GM23338 (cell line): ENCODE measurements at regions not wholly inside any gene's neighbourhood (a gene's known extent, or its start where the extent isn't known, plus 50 kb on each side); places are given as distances from the start of the nearest gene placed in this dataset.
"Not testable (repeated sequence)": the region's sequence is repeated elsewhere in the genome, so short reads cannot be mapped to it uniquely, and the experiment has no call there.

Experiments
- ATAC-seq: fragments of 200-7000 bp; cut with Tn5 transposase; 3 replicates; pipeline ENCODE4 v1.9.1; 2020
- DNase-seq: peaks from one replicate; pipeline ENCODE4 v3.0.0-alpha.2; 2015; ENCODE audit warnings: low spot score
- H2AFZ ChIP-seq: fragments of 200-600 bp; sonication (generic); 2 replicates; pipeline ENCODE4 v1.8.0; 2016; ENCODE audit warnings: antibody characterized with exemption, mild to moderate bottlenecking, moderate library complexity
- H3F3A ChIP-seq: fragments of 200-600 bp; sonication (generic); replicated peaks from 2 replicates; pipeline ENCODE4 v1.8.0; 2017; ENCODE audit warnings: antibody characterized with exemption, mixed run types, low read depth
- H3K27ac ChIP-seq: fragments of 200-600 bp; sonication (generic); 2 replicates; pipeline ENCODE4 v1.6.1; 2016; ENCODE audit warnings: low read depth
- H3K27me3 ChIP-seq: fragments of 200-600 bp; sonication (generic); 2 replicates; pipeline ENCODE4 v1.8.0; 2016; ENCODE audit warnings: mild to moderate bottlenecking, mixed run types, moderate library complexity; ENCODE audit not compliant: insufficient read depth
- H3K36me3 ChIP-seq: fragments of 200-600 bp; sonication (generic); 2 replicates; pipeline ENCODE4 v1.8.0; 2016; ENCODE audit warnings: mild to moderate bottlenecking; ENCODE audit not compliant: insufficient read depth
- H3K4me1 ChIP-seq: fragments of 200-600 bp; sonication (generic); 2 replicates; pipeline ENCODE4 v1.8.0; 2016; ENCODE audit warnings: mild to moderate bottlenecking, moderate library complexity; ENCODE audit not compliant: insufficient read depth
- H3K4me2 ChIP-seq: fragments of 200-600 bp; sonication (generic); 2 replicates; pipeline ENCODE4 v1.7.1; 2017; ENCODE audit warnings: mixed run types
- H3K4me3 ChIP-seq: fragments of 200-600 bp; sonication (generic); 2 replicates; pipeline ENCODE4 v1.6.1; 2016; ENCODE audit warnings: mixed run types
- H3K79me2 ChIP-seq: fragments of 200-600 bp; sonication (generic); replicated peaks from 2 replicates; pipeline ENCODE4 v1.8.0; 2017; ENCODE audit warnings: mild to moderate bottlenecking; ENCODE audit not compliant: insufficient read depth
- H3K9me2 ChIP-seq: fragments of 200-600 bp; sonication (generic); 2 replicates; pipeline ENCODE4 v1.8.0; 2017; ENCODE audit not compliant: insufficient read depth
- H4K20me1 ChIP-seq: fragments of 200-600 bp; sonication (generic); replicated peaks from 2 replicates; pipeline ENCODE4 v1.8.0; 2017; ENCODE audit warnings: mild to moderate bottlenecking; ENCODE audit not compliant: insufficient read depth
- H3K27ac Mint-ChIP-seq: 2 replicates; pipeline ENCODE4 v1.8.0; 2020; ENCODE audit warnings: inconsistent platforms, mild to moderate bottlenecking, moderate library complexity, mixed read lengths
- H3K27me3 Mint-ChIP-seq: 3 replicates; pipeline ENCODE4 v1.8.0; 2022; ENCODE audit warnings: low read depth, mild to moderate bottlenecking, moderate library complexity, mixed read lengths, inconsistent platforms; ENCODE audit not compliant: insufficient read depth, poor library complexity
- H3K36me3 Mint-ChIP-seq: 3 replicates; pipeline ENCODE4 v1.8.0; 2021; ENCODE audit warnings: low read depth, mild to moderate bottlenecking, inconsistent platforms, moderate library complexity, mixed read lengths
- H3K4me1 Mint-ChIP-seq: 3 replicates; pipeline ENCODE4 v1.8.0; 2020; ENCODE audit warnings: mild to moderate bottlenecking, inconsistent platforms, mixed read lengths
- H3K4me3 Mint-ChIP-seq: 3 replicates; pipeline ENCODE4 v1.8.0; 2021; ENCODE audit warnings: moderate library complexity, mild to moderate bottlenecking, inconsistent platforms, mixed read lengths
- H3K9me3 Mint-ChIP-seq: 3 replicates; pipeline ENCODE4 v1.8.0; 2020; ENCODE audit warnings: moderate library complexity, mild to moderate bottlenecking, inconsistent platforms, mixed read lengths
- POLR2AphosphoS5 ChIP-seq: IDR thresholded peaks from 2 replicates; pipeline ENCODE4 v1.6.1; 2016; ENCODE audit warnings: antibody characterized with exemption, low read depth
- ZNF331 ChIP-seq: fragments of 250-450 bp; sonication (Bioruptor Pico); IDR thresholded peaks from 2 replicates; pipeline ENCODE4 v1.5.0; 2020; ENCODE audit warnings: low read depth, mild to moderate bottlenecking, moderate library complexity
- TF ChIP-seq, protein P1 (sequence below): IDR thresholded peaks from one replicate; pipeline ENCODE4 v1.6.1; 2018; ENCODE audit warnings: antibody characterized with exemption; ENCODE audit not compliant: unreplicated experiment
- TF ChIP-seq, protein P2 (sequence below): IDR thresholded peaks from 2 replicates; pipeline ENCODE4 v1.6.1; 2016; ENCODE audit warnings: antibody characterized with exemption
- TF ChIP-seq, protein P3 (sequence below): fragments of 250-450 bp; sonication (Bioruptor Pico); IDR thresholded peaks from 2 replicates; pipeline ENCODE4 v1.5.0; 2020; ENCODE audit warnings: mild to moderate bottlenecking, moderate library complexity

DNA sequence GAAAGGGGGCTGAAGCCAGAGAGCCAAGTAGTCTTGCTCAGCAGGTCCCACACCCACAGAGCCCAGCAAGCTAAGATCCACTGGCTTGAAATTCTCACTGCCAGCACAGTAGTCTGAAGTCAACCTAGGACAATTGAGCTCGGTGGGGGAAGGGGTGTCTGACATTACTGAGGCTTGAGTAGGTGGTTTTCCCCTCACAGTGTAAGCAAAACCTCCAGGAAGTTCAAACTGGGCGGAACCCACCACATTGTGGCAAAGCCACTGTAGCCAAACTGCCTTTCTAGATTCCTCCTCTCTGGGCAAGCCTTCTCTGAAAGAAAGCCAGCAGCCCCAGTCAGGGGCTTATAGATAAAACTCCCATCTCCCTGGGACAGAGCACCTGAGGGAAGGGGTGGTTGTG, 630.9 kb upstream of the ITGA1 start:
- not testable (repeated sequence) for H2AFZ ChIP-seq, H3F3A ChIP-seq, H3K4me1 Mint-ChIP-seq, DNase-seq, H3K4me3 Mint-ChIP-seq, H4K20me1 ChIP-seq, H3K4me1 ChIP-seq, H3K9me2 ChIP-seq, H3K36me3 ChIP-seq, ATAC-seq, H3K9me3 Mint-ChIP-seq, H3K4me3 ChIP-seq, H3K4me2 ChIP-seq, H3K79me2 ChIP-seq, H3K27ac Mint-ChIP-seq, H3K27ac ChIP-seq, H3K27me3 ChIP-seq, H3K36me3 Mint-ChIP-seq, H3K27me3 Mint-ChIP-seq

DNA sequence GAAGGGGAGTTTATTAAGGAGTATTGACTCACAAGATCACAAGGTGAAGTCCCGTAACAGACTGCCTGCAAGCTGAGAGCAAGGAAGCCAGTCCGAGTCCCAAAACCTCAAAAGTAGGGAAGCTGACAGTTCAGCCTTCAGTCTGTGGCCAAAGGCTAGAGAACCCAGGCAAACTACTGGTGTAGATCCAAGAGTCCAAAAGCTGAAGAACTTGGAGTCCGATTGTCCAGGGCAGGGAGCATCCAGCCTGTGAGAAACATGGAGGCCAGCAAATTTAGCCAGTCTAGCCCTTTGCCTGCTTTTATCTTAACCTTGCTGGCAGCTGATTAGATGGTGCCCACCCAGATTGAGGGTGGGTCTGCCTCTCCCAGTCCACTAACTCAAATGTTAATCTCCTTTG, 621.9 kb upstream of the ITGA1 start:
- peaks cover 11% of the 10 kb centered on the region; the same call in 2 of the 3 replicates for H3K9me3 Mint-ChIP-seq
- not testable (repeated sequence) for ATAC-seq, H3K4me3 Mint-ChIP-seq, H3K4me1 ChIP-seq, DNase-seq, H3K27me3 Mint-ChIP-seq, H3K9me2 ChIP-seq, H4K20me1 ChIP-seq, H3K4me1 Mint-ChIP-seq, H3K27me3 ChIP-seq, H3K36me3 Mint-ChIP-seq, H3F3A ChIP-seq, H3K27ac Mint-ChIP-seq, H3K27ac ChIP-seq, H2AFZ ChIP-seq, H3K79me2 ChIP-seq, H3K4me3 ChIP-seq, H3K4me2 ChIP-seq, H3K36me3 ChIP-seq

DNA sequence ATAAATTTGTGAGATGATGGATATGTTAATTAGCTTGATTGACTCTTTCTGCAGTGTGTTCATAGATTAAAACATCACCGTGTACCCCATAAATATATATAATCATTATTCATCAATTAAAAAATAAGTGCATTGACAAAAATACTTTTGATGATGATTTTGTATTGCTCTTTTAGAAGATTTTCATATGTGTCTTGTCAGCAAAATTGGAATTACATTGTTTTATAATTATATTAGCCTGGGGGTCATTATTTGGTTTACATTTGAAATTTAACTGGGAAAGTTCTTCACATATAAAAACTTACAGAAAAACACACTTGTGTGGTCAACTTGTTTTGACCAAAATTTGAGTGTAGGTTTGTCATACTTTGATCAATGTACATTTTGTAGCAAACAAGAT, 614.6 kb upstream of the ITGA1 start:
- H3K4me1 ChIP-seq: no peaks in the 10 kb centered on the region
- peaks cover 4% of the 10 kb centered on the region; the same call in 2 of the 3 replicates for H3K9me3 Mint-ChIP-seq
- no peak overlapping the region for H3K4me3 Mint-ChIP-seq
- no peak overlapping the region for H2AFZ ChIP-seq
- H3K36me3 Mint-ChIP-seq: no peaks in the 10 kb centered on the region
- H3K4me3 ChIP-seq: no peak overlapping the region
- H3K36me3 ChIP-seq: no peaks in the 10 kb centered on the region
- no peaks in the 10 kb centered on the region for H3K27me3 Mint-ChIP-seq
- DNase-seq: no peak
- no peak for ATAC-seq
- H3K4me1 Mint-ChIP-seq: no peaks in the 10 kb centered on the region
- no peaks in the 10 kb centered on the region for H4K20me1 ChIP-seq
- H3K27ac Mint-ChIP-seq: no peak overlapping the region
- H3K79me2 ChIP-seq: no peaks in the 10 kb centered on the region
- no peaks in the 10 kb centered on the region for H3F3A ChIP-seq
- H3K27ac ChIP-seq: no peak overlapping the region
- no peaks in the 10 kb centered on the region for H3K9me2 ChIP-seq
- no peaks in the 10 kb centered on the region for H3K27me3 ChIP-seq
- H3K4me2 ChIP-seq: no peak overlapping the region
- TF ChIP-seq ZNF331 (CRISPR knock-in tag) (no peak), POLR2AphosphoS5 (no peak)
- TF ChIP-seq, protein P1, sequence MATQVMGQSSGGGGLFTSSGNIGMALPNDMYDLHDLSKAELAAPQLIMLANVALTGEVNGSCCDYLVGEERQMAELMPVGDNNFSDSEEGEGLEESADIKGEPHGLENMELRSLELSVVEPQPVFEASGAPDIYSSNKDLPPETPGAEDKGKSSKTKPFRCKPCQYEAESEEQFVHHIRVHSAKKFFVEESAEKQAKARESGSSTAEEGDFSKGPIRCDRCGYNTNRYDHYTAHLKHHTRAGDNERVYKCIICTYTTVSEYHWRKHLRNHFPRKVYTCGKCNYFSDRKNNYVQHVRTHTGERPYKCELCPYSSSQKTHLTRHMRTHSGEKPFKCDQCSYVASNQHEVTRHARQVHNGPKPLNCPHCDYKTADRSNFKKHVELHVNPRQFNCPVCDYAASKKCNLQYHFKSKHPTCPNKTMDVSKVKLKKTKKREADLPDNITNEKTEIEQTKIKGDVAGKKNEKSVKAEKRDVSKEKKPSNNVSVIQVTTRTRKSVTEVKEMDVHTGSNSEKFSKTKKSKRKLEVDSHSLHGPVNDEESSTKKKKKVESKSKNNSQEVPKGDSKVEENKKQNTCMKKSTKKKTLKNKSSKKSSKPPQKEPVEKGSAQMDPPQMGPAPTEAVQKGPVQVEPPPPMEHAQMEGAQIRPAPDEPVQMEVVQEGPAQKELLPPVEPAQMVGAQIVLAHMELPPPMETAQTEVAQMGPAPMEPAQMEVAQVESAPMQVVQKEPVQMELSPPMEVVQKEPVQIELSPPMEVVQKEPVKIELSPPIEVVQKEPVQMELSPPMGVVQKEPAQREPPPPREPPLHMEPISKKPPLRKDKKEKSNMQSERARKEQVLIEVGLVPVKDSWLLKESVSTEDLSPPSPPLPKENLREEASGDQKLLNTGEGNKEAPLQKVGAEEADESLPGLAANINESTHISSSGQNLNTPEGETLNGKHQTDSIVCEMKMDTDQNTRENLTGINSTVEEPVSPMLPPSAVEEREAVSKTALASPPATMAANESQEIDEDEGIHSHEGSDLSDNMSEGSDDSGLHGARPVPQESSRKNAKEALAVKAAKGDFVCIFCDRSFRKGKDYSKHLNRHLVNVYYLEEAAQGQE: no peak
- TF ChIP-seq, protein P2, sequence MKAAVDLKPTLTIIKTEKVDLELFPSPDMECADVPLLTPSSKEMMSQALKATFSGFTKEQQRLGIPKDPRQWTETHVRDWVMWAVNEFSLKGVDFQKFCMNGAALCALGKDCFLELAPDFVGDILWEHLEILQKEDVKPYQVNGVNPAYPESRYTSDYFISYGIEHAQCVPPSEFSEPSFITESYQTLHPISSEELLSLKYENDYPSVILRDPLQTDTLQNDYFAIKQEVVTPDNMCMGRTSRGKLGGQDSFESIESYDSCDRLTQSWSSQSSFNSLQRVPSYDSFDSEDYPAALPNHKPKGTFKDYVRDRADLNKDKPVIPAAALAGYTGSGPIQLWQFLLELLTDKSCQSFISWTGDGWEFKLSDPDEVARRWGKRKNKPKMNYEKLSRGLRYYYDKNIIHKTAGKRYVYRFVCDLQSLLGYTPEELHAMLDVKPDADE: no peak
- TF ChIP-seq, protein P3, sequence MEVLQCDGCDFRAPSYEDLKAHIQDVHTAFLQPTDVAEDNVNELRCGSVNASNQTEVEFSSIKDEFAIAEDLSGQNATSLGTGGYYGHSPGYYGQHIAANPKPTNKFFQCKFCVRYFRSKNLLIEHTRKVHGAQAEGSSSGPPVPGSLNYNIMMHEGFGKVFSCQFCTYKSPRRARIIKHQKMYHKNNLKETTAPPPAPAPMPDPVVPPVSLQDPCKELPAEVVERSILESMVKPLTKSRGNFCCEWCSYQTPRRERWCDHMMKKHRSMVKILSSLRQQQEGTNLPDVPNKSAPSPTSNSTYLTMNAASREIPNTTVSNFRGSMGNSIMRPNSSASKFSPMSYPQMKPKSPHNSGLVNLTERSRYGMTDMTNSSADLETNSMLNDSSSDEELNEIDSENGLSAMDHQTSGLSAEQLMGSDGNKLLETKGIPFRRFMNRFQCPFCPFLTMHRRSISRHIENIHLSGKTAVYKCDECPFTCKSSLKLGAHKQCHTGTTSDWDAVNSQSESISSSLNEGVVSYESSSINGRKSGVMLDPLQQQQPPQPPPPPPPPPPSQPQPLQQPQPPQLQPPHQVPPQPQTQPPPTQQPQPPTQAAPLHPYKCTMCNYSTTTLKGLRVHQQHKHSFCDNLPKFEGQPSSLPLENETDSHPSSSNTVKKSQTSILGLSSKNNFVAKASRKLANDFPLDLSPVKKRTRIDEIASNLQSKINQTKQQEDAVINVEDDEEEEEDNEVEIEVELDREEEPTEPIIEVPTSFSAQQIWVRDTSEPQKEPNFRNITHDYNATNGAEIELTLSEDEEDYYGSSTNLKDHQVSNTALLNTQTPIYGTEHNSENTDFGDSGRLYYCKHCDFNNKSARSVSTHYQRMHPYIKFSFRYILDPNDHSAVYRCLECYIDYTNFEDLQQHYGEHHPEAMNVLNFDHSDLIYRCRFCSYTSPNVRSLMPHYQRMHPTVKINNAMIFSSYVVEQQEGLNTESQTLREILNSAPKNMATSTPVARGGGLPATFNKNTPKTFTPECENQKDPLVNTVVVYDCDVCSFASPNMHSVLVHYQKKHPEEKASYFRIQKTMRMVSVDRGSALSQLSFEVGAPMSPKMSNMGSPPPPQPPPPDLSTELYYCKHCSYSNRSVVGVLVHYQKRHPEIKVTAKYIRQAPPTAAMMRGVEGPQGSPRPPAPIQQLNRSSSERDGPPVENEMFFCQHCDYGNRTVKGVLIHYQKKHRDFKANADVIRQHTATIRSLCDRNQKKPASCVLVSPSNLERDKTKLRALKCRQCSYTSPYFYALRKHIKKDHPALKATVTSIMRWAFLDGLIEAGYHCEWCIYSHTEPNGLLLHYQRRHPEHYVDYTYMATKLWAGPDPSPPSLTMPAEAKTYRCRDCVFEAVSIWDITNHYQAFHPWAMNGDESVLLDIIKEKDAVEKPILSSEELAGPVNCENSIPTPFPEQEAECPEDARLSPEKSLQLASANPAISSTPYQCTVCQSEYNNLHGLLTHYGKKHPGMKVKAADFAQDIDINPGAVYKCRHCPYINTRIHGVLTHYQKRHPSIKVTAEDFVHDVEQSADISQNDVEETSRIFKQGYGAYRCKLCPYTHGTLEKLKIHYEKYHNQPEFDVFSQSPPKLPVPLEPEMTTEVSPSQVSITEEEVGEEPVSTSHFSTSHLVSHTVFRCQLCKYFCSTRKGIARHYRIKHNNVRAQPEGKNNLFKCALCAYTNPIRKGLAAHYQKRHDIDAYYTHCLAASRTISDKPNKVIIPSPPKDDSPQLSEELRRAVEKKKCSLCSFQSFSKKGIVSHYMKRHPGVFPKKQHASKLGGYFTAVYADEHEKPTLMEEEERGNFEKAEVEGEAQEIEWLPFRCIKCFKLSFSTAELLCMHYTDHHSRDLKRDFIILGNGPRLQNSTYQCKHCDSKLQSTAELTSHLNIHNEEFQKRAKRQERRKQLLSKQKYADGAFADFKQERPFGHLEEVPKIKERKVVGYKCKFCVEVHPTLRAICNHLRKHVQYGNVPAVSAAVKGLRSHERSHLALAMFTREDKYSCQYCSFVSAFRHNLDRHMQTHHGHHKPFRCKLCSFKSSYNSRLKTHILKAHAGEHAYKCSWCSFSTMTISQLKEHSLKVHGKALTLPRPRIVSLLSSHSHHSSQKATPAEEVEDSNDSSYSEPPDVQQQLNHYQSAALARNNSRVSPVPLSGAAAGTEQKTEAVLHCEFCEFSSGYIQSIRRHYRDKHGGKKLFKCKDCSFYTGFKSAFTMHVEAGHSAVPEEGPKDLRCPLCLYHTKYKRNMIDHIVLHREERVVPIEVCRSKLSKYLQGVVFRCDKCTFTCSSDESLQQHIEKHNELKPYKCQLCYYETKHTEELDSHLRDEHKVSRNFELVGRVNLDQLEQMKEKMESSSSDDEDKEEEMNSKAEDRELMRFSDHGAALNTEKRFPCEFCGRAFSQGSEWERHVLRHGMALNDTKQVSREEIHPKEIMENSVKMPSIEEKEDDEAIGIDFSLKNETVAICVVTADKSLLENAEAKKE (CRISPR knock-in tag): no peak
